Choroid plexus epithelial cell (primary cell): ENCODE measurements at regions not wholly inside any gene's neighbourhood (a gene's known extent, or its start where the extent isn't known, plus 50 kb on each side); places are given as distances from the start of the nearest gene placed in this dataset.

Source experiments
- DNase-seq: peaks from one replicate; pipeline ENCODE4 v3.0.0-alpha.2; 2010; ENCODE audit warnings: low read depth
- H3K4me3 ChIP-seq: 2 replicates; pipeline ENCODE4 v1.5.1; 2011; ENCODE audit warnings: low read depth, mild to moderate bottlenecking, control low read depth, low read length, moderate library complexity
- TF ChIP-seq, protein P1 (sequence below): conservative IDR thresholded peaks from 2 replicates; pipeline ENCODE4 v1.5.1; 2011; ENCODE audit warnings: low read depth, mild to moderate bottlenecking, control low read depth, inconsistent platforms, low read length, moderate library complexity

GRCh38 chr6:119527231-119527578 is 177.6 kb upstream of the MAN1A1 start:
- H3K4me3 ChIP-seq: no peak overlapping the region
- DNase-seq: peak; percentile 34
- TF ChIP-seq, protein P1, sequence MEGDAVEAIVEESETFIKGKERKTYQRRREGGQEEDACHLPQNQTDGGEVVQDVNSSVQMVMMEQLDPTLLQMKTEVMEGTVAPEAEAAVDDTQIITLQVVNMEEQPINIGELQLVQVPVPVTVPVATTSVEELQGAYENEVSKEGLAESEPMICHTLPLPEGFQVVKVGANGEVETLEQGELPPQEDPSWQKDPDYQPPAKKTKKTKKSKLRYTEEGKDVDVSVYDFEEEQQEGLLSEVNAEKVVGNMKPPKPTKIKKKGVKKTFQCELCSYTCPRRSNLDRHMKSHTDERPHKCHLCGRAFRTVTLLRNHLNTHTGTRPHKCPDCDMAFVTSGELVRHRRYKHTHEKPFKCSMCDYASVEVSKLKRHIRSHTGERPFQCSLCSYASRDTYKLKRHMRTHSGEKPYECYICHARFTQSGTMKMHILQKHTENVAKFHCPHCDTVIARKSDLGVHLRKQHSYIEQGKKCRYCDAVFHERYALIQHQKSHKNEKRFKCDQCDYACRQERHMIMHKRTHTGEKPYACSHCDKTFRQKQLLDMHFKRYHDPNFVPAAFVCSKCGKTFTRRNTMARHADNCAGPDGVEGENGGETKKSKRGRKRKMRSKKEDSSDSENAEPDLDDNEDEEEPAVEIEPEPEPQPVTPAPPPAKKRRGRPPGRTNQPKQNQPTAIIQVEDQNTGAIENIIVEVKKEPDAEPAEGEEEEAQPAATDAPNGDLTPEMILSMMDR: peak; percentile 5

- TF ChIP-seq, protein P1: no peak
Measured at GRCh38 chr6:119526561-119527230, 177.1 kb upstream of the MAN1A1 start.

DNA sequence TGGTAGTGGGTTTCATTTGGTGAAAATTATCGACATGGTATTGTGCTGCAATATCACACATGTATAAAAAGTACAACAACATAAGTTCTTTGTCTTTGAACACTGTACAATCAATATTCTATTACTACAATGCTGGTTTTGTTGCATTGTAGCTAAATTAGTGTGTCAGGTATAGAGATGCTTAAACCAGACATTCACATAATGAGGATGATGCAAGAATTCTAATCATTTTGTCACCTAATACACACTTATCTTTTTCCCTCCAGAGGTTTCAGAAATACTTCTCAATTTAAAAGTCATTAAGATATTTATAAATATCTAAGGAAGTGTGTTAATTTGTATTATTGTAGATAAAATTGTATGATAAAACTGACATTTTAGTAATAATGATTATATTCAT is 174.8 kb upstream of the MAN1A1 start:
- TF ChIP-seq, protein P1: no peak
- DNase-seq: no peak
- H3K4me3 ChIP-seq: no peak overlapping the region

More at GRCh38 chr6:119526561-119527230, 177.1 kb upstream of the MAN1A1 start:
- no peak overlapping the region for H3K4me3 ChIP-seq
- DNase-seq: no peak

DNA sequence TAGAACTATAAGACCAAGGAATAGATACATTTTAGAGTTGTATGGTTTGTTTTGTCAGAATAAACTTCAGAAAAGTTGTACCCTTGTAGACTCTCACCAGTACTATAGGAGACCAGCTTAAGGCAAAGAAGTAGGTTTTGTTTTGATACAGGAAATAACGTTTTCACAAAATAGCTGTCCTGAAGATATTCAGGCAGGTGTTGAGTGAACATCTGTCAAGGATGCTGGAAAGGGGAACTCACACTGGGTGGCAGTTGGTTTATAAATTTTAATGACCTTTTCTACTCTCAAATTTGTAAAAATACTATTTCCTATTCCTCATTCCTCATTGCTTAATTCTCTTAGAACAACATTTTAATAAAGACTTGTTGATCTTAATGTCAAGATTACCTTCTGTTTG is 174.0 kb upstream of the MAN1A1 start:
- no peak overlapping the region for H3K4me3 ChIP-seq
- TF ChIP-seq, protein P1: no peak
- no peak for DNase-seq

GRCh38 chr6:119521251-119521650 is 171.7 kb upstream of the MAN1A1 start:
- no peak overlapping the region for H3K4me3 ChIP-seq
- TF ChIP-seq, protein P1: no peak
- DNase-seq: no peak

DNA sequence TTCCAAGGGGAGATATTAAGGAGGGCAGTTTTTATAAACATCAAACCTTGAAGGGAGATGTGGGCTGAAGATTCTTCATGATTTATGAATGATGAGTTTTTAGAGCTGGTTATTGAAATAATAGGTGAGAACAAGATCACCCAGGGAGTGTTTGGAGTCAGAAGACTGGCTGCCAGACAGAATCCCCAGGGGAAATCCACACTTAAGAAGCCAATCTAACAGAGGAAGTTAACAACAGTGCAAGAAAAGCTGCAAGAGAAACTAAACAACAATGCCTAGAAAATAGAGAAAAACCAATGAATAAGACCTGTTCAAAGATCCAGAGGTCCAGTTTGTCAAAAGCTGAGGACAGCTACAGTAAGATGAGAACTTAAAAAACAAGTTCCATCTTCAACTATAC is 167.9 kb upstream of the MAN1A1 start:
- peak; percentile 20 for DNase-seq
- H3K4me3 ChIP-seq: no peak overlapping the region
- TF ChIP-seq, protein P1: no peak

DNA sequence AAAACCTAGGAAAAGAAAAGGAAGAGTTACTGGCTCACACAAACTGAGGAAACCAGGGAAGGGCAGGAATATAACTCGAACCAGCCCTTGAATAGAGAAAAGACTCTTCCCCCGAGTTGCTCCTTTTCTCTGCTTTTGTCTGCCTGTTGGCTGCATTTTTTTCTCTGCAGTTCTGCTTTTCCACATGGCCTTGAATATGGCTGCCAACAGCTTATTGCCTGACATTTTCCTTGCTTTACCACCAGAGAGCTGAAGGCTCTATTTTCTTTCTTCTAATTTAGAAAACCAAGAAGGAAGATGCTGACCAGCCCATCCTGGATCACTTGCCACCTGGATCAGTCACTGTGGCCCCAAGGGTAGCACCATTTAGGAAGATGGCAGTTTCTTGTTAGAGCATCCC is 164.8 kb upstream of the MAN1A1 start:
- no peak for DNase-seq
- TF ChIP-seq, protein P1: no peak
- H3K4me3 ChIP-seq: no peak overlapping the region
